ENCODE measurements at regions not wholly inside any gene's neighbourhood (a gene's known extent, or its start where the extent isn't known, plus 50 kb on each side); places are given as distances from the start of the nearest gene placed in this dataset.

- Mint-ChIP-seq H3K27ac (no peak overlapping the region), H3K27me3 (no peaks in the 10 kb centered on the region), H3K9me3 (ENCODE audit: insufficient read depth) (no peaks in the 10 kb centered on the region), H3K4me3 (no peak overlapping the region), H3K4me1 (no peaks in the 10 kb centered on the region)
- Histone ChIP-seq H3K9ac (ENCODE audit: low read length) (no peak overlapping the region), H3K36me3 (replicated peaks in 1 of 2; ENCODE audit: control extremely low read depth in 1 of 2, control insufficient read depth in 1 of 2, extremely low read depth in 1 of 2, insufficient read depth in 2 of 2, low read length in 1 of 2) (no peaks in the 10 kb centered on the region), H3K79me2 (ENCODE audit: control insufficient read depth, insufficient read depth, low read length) (no peaks in the 10 kb centered on the region), H3K4me1 (ENCODE audit: control insufficient read depth in 2 of 2, insufficient read depth in 2 of 2, low read length in 2 of 2) (no peaks in the 10 kb centered on the region), H3K9me3 (ENCODE audit: control extremely low read depth in 1 of 3, control insufficient read depth in 2 of 3, insufficient read depth in 1 of 3, low read length in 2 of 3) (no peaks in the 10 kb centered on the region), H3K4me3 (ENCODE audit: control extremely low read depth in 1 of 5, extremely low read depth in 1 of 5, insufficient read depth in 1 of 5, low read depth in 2 of 5, low read length in 4 of 5) (no peak overlapping the region), H3K4me2 (replicated peaks; ENCODE audit: low read depth, low read length, poor library complexity, severe bottlenecking) (no peak overlapping the region), H3K27me3 (replicated peaks in 1 of 4; ENCODE audit: control extremely low read depth in 1 of 4, control insufficient read depth in 3 of 4, insufficient read depth in 4 of 4, low read length in 3 of 4) (no peaks in the 10 kb centered on the region), H3K27ac (ENCODE audit: low read length in 2 of 2) (no peak overlapping the region), H4K20me1 (ENCODE audit: control insufficient read depth, insufficient read depth, low read length, poor library complexity, severe bottlenecking) (no peaks in the 10 kb centered on the region), H2AFZ (ENCODE audit: insufficient read depth, low read depth, low read length, poor library complexity, severe bottlenecking) (no peak overlapping the region)
- POLR2A ChIA-PET = no interaction called here
- CTCF ChIA-PET = no interaction called here
- no peak for DNase-seq
- TF ChIP-seq CTCF (IDR thresholded peaks at IDR 0.05) (no peak), EZH2 (IDR thresholded peaks at IDR 0.05; ENCODE audit: borderline replicate concordance, insufficient read depth, low read depth, low read length, poor library complexity, severe bottlenecking) (no peak)
- no peak for ATAC-seq (ENCODE audit: low read depth)
- intact Hi-C loops (cut with micrococcal nuclease) = no loop called here
- whole genome bisulfite sequencing (ENCODE audit: insufficient coverage) = no CpG with 5 or more reads among the region's 2 CpGs
Measured at GRCh38 chr4:111433441-111433840, 711.8 kb upstream of the FAM241A start.

GRCh38 chr4:111434586-111434985, 710.7 kb upstream of the FAM241A start:
- WGBS (ENCODE audit: insufficient coverage) = 100% methylated on average over 2 of the region's 7 CpGs
- Histone ChIP-seq H3K27me3 (replicated peaks in 1 of 4; ENCODE audit: control extremely low read depth in 1 of 4, control insufficient read depth in 3 of 4, insufficient read depth in 4 of 4, low read length in 3 of 4) (no peaks in the 10 kb centered on the region), H3K79me2 (ENCODE audit: control insufficient read depth, insufficient read depth, low read length) (no peaks in the 10 kb centered on the region), H4K20me1 (ENCODE audit: control insufficient read depth, insufficient read depth, low read length, poor library complexity, severe bottlenecking) (no peaks in the 10 kb centered on the region), H3K36me3 (replicated peaks in 1 of 2; ENCODE audit: control extremely low read depth in 1 of 2, control insufficient read depth in 1 of 2, extremely low read depth in 1 of 2, insufficient read depth in 2 of 2, low read length in 1 of 2) (no peaks in the 10 kb centered on the region), H2AFZ (ENCODE audit: insufficient read depth, low read depth, low read length, poor library complexity, severe bottlenecking) (no peak overlapping the region), H3K9me3 (ENCODE audit: control extremely low read depth in 1 of 3, control insufficient read depth in 2 of 3, insufficient read depth in 1 of 3, low read length in 2 of 3) (no peaks in the 10 kb centered on the region), H3K27ac (ENCODE audit: low read length in 2 of 2) (no peak overlapping the region), H3K4me2 (replicated peaks; ENCODE audit: low read depth, low read length, poor library complexity, severe bottlenecking) (no peak overlapping the region), H3K4me1 (ENCODE audit: control insufficient read depth in 2 of 2, insufficient read depth in 2 of 2, low read length in 2 of 2) (no peaks in the 10 kb centered on the region), H3K9ac (ENCODE audit: low read length) (no peak overlapping the region), H3K4me3 (ENCODE audit: control extremely low read depth in 1 of 5, extremely low read depth in 1 of 5, insufficient read depth in 1 of 5, low read depth in 2 of 5, low read length in 4 of 5) (no peak overlapping the region)
- ChIA-PET POLR2A (no interaction called here), CTCF (interaction anchor here (0.8 kb wide), 1 partner anchor 13 kb away, joined by 3 read pairs; no protein-coding TSS in a partner anchor)
- Mint-ChIP-seq H3K4me3 (no peak overlapping the region), H3K27ac (no peak overlapping the region), H3K9me3 (ENCODE audit: insufficient read depth) (no peaks in the 10 kb centered on the region), H3K27me3 (no peaks in the 10 kb centered on the region), H3K4me1 (no peaks in the 10 kb centered on the region)
- no peak for DNase-seq
- no peak for ATAC-seq (ENCODE audit: low read depth)
- intact Hi-C loops (cut with micrococcal nuclease) = no loop called here
- TF ChIP-seq EZH2 (IDR thresholded peaks at IDR 0.05; ENCODE audit: borderline replicate concordance, insufficient read depth, low read depth, low read length, poor library complexity, severe bottlenecking) (no peak), CTCF (IDR thresholded peaks at IDR 0.05) (no peak)

Data from B cell (primary cell).